ENCODE measurements at regions not wholly inside any gene's neighbourhood (a gene's known extent, or its start where the extent isn't known, plus 50 kb on each side); places are given as distances from the start of the nearest gene placed in this dataset.

DNA sequence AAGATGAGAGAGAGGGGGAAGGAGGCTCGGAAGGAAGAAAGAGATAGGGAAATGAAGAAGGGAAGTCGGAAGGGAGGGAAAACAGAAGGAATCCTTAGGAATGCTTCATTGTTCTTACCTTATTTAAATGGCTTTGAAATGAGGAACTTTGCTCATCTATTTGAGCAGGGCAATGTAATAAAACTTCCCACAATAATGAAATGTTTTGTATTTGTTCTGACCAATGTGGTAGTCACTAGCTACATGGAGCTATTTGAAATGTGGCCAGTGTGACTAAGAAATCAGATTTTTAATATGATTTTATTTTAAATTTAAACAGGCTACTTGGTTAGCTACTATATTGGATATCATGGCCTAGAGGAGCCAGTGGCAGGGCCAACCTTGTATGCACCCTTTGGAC, 510.6 kb downstream of the HTR7 start:
- DNase-seq = no peak

DNA sequence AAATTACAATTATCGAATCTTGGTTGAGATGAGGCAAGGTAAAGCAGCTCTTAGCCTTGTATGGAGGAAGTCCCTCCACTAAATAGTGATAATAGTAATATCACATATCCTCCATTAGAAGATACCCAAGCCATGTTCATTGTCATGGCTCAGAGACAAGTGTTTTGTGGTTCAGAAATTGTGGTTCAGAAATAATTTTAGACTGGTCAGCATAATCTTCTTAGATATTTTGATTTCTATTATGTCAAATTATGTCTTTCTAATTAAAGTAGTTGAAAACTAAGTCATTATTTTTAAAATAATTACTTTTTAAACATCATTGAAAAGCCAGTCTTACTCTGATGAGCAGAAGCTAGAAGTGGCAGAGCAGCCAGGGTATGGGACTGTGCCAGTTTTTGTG, 507.7 kb downstream of the HTR7 start:
- DNase-seq = no peak

DNA sequence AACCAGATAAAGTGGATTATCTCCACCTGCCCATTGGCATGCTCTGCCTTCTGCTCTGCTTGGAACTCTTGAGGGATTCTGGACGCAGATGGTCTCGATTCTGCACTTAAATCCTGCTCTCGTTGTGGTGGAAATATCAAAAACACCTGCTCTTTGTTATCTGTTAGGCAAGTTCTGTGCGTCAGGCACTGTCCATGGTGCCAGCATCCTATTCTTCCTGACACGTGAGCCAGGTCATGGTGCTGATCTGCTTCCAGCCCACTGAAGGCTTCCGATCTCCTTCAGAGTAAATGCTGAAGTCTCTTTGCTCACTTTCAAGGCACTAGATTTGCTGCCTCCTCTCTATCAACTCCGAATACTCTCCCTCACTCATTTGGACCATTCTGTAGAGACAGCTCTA, 505.6 kb downstream of the HTR7 start:
- DNase-seq = no peak

DNA sequence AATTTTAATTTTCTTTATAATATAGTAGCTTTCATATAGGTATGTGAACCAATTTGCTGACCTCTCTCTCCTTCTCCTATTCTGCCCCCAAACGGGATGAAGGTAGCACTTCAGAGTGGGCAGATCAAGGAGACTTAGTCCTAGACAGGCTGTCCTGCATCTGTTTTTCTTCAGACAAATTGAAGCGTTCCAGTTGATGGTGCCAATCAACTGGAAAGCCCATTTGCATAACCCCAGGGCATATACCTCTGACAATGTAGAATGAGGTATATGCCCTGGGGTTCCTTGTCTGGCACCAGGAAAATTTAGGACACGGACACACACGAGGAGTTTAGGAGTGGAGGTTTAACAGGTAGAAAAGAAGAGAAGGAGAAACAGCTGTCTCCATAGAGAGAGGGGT, 502.9 kb downstream of the HTR7 start:
- no peak for DNase-seq

DNA sequence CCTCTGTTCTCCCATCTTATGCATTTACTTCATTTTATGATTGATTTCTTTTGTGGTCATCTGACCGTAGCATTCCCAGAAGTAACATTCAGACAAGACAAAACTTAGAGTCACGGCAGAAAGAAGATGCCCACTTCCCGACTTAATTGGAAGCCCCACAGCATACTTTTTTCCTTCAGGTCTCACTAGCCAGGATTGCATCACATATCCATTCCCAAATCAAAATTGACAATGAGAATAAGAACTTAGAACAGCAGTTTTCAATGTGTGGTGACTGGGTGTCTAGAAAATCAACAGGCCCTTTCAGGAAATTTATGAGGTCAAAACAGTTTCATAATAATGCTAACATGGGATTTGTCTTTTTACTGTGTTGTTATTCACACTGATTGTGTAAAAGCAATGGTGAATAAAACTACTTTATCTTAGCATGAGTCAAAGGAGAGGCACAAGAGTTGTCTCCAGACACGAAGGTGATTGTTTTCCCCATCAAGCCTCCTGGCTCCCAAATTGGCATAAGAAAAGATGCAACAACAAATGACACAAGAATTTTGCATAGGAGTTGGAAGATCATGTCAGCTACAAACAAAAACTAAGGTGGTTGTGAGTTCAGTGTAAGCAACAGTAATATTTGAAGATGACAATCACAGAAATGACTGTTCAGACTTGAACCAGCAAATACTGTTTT, 493.9 kb downstream of the HTR7 start:
- no peak for DNase-seq

DNA sequence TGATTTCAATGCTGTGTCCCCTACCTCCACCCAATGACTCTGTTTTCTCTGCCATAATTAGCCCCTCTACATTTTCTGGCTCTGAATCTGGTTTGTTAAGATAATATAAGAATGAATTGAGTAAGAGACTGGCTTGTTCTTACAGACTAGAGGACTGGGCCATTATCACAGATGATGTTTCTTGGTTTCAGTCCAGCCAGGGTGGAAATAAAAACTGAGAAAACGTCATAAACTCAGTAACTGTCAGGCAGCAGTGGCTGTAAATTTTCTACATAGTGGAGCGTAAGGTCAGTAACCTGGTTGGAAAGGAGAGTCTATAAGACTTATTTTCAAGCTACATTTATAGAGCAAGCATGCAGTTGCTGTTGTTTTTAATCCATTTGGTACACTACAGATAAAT, 485.4 kb downstream of the HTR7 start:
- no peak for DNase-seq

DNA sequence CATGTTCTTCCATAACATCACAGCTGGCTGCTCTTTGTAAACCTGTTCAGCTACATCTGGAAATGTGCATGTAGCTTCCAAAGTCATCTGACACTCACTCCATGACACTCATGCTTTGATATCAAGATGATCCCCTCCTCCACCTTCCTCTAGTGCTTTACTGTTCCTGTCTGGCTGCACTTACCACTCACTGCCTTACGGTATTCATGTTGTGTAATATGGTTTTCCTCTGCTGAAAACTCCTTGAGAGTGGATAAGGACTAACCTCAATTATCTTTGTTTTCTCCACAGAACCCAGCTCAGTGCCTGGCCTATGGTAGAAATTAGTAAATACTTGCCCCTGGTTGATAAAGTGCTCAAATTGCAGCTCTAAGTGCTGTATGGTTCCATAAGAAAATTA, 483.9 kb downstream of the HTR7 start:
- DNase-seq = no peak

DNA sequence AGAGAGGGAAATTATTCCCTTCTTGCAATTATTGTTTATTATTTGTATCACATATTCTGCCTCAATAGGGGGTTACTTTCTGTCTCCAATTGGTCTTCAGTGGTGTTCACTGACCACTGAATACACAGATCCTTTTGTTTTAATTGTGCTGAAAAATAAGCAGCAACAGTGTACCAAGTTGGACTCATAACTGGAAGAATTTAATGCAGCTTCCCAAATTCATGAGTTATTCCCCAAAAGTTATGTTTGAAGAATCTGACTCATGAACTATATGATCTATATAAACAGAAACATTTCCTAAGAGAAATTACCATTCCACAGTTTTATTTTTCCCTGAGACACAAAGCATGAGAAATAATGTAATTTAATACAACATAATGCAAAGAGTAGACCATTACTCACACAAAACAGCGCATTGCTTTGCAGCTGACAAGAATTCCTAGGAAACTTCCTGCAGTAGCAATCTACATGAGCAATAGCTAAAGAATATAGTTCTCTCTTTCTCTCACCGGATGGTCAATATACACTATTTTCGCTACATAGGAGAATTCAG, 479.2 kb downstream of the HTR7 start:
- DNase-seq = no peak

DNA sequence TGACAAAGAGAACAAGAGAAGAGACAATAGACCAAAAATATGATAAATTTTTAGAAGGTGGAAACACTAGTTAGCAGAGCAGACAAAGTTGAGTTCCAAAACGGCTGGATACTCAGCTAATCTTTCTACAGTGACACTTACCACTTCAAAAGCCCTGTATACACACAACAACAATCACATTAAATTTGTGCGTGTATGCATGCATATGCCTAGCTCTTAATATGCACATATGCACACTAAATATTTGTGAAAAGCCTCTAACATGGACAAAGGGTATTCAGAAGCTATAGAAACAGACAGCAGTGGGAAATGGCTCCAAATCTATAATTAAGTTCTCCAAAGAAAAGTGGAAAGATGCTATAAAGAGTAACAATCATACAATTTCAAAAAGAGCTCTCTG, 476.4 kb downstream of the HTR7 start:
- DNase-seq = no peak

DNA sequence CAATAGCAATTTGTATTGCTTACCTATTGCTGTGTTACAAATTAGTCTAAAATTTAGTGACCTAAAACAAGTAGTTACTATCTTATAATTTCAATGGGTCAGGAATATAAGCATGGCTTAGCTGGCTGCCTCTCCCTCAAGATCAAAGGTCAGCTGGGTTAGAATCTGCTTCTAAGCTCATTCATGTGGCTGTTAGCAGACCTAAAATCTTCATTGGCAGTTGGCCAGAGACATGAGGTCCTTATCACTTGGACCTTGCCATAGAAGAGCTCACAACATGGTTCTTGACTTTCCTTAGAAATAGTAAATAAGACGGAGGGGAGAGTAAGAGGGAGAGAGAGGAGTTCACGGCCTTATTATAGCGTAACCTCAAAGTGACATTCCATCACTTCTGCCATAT, 468.0 kb downstream of the HTR7 start:
- DNase-seq = no peak

DNA sequence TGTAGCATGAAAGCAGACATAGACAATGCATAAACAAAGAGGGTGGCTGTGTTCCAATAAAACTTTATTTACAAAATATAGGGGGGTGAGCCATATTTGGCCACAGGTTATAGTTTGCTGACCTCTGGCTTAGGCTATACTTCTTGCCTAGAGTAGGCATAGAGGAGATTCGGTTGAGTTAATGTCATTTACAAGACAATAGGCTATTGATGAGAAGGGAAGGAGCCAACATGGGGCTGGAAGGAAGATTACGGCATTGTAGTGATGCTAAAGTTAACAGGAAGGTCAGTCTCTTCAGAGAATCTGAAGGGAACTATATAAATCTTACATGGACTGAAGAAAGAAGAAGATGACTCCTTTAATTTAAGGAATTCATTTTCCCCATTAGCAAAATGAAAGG, 463.5 kb downstream of the HTR7 start:
- no peak for DNase-seq

DNA sequence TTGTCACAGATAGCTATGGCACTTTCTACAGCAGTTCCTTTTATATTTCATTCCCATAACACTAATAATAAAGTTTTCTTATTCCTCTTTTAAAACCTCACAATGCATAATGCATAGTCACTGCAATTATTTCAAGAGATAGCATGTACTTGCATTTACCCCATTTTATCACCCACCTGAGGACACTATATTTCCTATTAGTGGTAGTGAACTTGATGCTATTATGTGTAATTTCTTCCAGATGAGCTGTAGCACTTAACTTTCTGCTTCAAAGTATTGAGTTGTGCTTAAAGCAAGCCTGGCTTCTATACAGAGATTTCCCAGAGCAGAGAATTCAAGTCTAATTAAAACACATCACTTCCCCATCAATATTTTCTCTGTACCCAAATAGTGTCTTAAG, 461.1 kb downstream of the HTR7 start:
- DNase-seq = no peak

DNA sequence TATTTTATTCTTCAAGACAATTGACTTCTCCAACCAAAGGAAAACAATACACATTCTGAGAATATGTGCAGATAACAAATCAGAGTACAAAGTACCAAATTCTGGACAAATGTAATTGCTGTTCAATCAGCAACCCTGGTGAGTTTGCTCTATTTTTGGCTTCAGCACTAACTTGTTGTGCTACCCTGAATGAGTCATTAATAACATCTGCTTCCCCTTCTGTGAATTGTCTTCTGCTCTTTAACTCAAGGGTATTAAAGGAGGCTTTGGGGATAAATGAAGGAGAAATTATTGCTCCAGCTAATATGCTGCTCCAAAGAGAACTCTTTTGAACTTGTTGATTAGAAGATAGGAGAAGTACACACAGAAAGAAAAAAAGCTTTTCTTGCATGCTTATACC, 459.3 kb downstream of the HTR7 start:
- DNase-seq = no peak

DNA sequence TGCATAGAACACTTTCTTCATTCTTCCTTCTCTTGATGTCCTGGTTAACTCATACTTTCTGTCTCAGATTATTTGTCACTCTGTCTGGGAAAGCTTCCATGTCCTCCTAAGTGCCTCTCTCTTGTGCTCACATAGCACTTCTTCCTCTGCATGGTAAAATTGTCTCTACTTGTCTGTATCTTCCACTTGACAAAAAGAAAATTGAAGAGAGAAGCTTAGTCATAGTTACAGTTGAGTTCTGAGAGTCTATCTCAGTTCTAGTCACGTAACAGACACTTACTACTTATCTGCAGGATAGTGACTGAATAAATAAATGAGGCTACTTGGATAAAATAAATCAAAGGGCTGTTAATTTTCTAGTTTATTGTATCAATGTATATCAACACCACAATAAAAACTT, 458.1 kb downstream of the HTR7 start:
- DNase-seq = no peak

DNA sequence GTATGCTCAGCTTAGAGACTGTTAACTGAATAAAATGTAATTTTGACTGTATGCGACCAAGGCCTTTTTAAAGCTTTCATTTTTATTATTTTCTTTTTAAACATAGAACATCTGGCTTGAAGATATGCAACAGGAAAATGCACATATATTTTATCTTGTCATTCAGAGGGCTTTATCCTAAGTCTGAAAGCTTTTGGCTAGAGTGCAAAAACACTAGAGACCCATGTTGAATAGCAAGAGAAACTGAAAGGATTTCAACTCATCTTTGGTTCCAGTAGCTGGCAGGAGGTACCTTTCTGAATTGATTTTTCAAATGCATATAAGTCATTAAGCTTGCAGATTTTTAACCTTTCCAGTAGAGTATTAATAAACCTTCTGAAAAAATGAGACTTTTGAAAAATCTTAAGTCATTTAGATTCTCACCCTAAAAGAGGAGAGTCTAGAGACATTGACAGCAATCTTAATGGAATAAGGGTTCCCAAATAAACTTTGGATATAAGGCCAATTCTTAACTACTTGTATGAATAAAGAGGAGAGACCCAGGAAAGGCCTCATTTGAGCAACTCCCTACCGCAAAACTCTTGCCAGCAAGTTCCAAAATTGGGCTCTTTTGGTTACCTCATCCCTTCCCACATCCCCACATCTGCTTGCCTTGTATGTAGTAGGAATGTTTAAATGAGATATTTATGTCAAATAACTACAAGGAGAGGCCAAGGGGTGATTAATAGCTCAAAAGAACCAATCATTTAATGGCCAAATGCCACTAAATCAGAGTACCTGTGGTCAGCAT, 454.4 kb downstream of the HTR7 start:
- no peak for DNase-seq

DNA sequence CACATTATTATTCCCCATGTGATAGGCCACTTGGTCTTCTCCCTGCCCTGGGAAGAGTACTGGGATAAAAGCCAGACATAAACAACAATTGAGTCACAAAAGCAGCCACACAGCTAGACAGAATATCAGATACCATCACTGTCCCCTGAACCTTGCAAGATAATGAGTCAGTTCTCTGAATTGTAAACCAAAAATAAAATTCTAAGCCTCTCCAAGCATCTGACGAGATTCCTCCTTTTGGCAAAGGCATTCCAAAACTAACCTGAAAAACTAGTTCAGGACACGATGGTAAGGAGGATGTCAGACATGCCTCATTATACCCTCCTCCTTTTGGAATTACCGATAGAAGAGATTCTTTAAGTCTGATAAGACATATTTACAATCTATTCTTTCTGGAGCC, 450.7 kb downstream of the HTR7 start:
- DNase-seq = no peak

DNA sequence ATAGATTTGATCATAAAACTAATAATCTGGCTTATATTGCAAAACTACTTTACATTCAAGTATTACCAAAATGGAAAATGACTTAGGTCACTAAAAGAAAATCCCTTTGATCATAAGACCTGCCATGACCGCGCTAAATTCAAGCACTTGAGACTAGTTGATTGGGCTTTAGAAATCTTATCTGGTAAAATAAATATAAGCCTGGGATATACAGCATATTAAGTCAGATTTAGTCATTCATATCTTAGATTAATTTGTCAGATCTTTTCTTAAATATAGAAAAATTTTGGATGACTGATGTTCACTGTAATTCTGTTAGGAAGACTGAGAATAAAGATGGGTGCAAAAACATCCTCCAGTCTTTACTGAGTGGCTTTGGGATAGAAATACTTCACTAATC, 450.0 kb downstream of the HTR7 start:
- DNase-seq = no peak

DNA sequence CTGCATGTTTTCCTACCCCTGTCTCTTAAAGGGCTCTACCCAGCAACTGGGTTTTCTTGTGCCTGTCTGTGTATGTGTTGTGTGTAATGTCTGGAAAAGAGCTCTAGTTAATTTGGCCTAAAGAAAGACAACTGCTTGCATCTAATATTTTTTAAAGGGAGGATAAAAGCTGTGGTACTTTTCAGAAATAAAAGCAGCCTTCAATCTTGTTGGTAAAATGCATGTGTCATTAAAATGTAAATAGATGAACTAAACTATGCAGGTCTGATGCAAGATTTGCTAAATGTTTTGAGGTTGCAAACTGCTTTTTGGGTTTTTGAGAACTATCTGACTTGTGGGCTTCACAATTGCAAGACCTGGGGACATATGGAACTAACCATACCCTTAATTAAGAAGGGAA, 445.3 kb downstream of the HTR7 start:
- DNase-seq = no peak

DNA sequence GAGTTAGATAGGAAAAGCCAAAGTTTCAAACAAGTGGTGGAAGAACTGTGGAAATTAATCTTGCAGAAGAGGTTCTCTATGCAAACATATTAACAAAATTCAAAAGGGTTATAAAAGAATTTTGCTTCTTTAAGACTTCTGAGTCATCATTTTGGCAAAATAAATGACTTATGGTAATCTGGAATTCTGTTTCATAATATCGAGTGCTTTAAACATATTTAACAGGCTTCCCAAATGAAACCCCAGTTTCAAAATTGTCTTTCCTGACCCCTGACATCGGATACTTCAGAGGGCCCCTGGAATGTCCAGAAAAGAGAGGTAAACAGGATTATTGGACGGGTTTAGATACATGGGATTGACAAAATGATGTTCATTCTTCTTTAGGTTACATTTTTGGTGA, 444.6 kb downstream of the HTR7 start:
- no peak for DNase-seq

DNA sequence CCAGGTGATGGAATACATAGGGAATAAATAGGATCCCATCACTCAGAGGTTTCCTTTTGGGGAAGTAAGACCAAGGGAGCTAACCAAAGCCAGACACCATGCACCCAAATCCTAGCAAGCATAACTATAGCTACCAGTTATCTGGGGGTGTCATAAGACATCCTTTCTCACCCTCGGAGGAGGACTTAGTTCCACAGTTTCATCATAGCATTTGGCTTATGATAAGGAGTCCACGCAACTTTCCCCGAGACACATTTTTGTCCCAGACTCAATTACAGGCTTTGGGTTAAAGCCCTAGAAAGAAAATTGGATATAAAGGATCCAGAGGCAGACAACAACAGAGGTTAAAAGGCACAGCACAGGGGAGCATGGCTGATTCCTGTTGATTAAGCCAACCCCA, 442.9 kb downstream of the HTR7 start:
- DNase-seq = no peak

DNA sequence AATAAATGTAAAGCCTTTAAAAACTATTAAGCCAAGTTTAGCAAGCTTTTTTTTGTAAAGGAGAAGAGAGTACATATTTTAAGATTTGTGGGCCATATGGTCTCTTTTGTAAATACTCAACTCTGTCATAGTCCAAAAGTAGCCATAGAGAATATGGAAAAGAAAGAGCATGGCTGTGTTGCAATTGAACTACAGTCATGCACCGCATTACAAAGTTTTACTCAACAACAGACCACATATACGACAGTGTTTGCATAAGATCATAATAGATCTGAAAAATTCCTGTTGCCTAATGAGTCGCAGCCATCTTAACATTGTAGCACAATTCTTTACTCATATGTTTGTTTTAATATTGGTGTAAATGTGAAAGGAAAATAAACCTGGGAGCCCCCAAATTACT, 440.8 kb downstream of the HTR7 start:
- DNase-seq = no peak

DNA sequence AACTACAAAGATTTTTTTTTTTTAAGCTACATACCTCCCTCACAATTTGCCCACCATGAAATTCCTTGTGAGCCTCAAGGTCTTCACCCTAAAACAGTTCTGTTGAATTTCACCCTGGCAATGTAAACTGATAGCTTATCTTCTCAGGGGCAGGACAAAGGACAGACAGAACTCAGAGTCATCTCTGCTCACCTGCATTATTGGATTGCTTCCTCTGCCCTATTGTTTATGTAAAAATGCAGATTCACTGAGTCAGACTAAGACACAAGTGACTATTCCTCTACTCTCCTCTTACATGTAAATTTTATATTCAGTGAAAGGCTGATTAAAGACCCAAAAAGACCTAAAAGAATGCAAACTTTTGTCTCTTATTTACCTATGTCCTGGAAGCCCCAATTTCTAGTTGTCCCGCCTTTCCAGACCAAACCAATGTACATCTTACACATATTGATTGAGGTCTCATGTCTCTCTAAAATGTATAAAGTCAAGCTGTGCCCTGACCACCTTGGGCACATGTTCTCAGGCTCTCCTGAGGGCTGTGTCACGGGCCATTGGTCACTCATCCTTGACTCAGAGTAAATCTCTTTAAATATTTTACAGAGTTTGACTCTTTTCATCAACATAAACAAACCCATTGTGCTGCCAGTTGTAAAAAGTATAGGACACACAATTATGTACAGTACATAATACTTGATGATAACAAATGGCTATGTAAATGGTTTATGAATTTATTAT, 440.2 kb downstream of the HTR7 start:
- no peak for DNase-seq

DNA sequence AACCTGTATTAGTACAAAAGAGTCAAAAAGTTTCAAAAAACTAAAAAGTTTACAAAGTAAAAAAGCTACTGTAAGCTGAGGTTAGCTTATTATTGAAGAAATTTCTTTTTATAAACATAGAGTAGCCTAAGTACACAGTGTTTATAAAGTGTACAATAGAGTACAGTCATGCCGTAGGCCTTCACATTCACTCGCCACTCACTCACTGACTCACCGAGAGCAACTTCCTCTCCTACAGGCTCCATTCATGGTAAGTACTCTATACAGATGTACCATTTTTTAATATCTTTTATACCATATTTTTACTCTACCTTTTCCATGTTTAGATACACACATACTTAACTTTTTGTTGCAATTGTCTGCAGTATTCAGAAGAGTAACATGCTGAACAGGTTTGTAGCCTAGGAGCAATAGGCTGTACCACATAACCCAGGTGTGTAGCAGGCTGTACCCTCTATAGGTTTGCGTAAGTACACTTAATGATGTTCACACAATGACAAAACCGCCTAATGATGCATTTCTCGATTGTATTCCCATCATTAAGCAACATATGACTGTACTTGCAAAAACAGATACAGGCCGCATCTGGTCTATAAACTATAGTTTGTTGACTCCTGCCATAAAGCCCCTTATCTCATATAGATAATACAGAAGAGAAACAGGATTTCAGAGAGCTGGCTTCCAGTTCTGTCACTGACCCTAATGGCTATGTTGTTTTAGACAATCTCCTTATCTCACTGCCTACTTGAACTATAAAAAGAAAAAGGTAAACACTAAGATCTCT, 438.8 kb downstream of the HTR7 start:
- no peak for DNase-seq
